NCI-H526 treated with DMSO at 0.1 percent for 48 hours (cell line): ENCODE measurements at regions not wholly inside any gene's neighbourhood (a gene's known extent, or its start where the extent isn't known, plus 50 kb on each side); places are given as distances from the start of the nearest gene placed in this dataset.
"Not testable (repeated sequence)": the region's sequence is repeated elsewhere in the genome, so short reads cannot be mapped to it uniquely, and the experiment has no call there.

ENCODE experiments used
- DNase-seq: peaks from one replicate; lab custom pipeline; 2025; lab: John Stamatoyannopoulos, UW

- DNase-seq, result no peak
These were observed 1011.7 kb upstream of the PCDH7 start for GRCh38 chr4:29708473-29708872.

DNA sequence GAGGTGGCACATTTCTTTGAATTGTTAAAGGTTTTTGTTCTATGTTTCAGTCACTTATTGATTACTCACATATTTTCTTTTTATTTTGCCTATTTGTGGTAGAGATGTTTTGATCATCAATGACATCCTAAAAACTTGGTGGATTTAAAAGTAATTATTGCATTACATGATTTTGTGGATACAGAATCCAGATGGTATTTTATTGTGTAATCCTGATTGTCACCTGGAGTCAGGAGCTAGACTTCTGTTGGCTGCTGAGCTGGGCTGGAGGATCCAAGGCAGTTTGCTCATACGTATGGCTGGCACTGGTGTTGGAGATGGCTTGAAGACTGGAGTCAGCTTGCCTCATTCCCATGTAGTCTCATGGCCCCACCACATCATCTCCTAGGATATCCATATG lies 1009.6 kb upstream of the PCDH7 start:
- DNase-seq, result no peak

DNA sequence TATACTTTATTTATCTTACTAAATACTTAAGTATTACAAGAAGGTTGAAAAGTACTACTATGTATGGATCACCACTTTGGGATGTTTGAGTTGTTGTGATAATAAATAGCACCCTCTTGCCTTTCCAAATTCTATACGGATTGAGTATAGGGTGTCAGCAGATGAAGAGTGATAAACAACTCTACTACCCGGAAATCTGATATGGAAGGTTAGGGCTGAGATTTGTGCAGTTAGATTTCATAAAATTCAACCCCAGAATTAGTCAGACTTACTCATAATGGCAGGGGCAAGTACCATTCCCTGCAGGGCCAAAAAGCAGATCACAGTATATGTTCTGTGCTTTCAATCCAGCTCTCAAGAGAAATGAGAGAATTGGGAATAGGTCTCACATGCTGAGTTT lies 1008.9 kb upstream of the PCDH7 start:
- no peak for DNase-seq

DNA sequence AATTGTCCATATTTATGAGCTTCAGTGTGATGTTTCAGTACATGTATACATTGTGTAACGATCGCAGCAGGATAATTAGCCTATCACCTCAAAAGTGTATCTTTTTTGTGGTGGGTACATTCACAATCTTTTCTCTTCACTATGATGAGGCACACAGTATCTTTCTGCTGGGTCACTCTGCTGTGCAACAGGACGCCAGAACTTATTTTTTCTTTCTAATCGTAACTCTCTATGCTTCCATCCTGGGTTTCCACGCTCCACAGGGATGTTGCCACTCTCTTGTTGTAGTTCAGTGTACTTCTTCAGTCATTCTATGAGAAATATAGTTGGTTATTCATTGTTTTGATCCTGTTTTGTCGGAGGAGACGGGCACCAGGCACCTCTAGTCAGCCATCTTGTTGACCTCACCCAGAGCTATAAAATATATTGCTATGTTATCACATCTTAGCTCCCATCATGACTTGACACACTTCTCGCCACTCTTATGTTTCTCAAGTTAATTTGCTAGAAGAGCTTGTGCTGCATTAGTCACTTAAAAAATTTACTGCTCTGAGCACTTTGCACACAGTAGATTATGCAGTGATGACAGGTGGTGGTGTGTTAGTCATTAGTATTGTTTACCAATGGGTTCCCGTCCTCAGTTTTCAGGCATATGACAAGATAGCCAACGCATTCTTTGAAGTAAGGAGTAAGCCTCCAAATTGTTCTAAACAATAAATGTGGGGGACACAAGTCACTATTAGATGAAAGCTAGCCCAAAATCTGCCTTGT lies 1002.7 kb upstream of the PCDH7 start:
- DNase-seq, result no peak

- DNase-seq, result no peak
These were observed 1002.0 kb upstream of the PCDH7 start for GRCh38 chr4:29718136-29718535.

DNA sequence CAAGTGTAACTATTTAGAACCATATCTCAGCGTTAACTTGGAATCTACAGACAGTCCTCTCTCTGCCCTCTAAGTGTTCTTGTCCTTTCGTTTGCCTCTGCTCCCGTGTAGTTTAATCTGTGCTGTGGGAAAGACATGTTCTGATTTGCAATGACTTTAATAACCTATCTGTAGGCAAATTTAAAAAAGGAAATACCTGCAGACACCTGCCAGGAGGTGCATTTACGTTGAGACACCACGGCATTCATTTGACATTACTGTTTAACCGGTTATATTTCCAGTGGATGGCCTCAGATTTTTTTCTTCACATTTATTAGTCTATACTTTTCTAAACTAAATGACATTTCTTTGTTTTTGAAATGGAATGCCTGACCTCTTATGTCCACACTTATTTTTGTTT lies 997.9 kb upstream of the PCDH7 start:
- DNase-seq, result no peak

DNA sequence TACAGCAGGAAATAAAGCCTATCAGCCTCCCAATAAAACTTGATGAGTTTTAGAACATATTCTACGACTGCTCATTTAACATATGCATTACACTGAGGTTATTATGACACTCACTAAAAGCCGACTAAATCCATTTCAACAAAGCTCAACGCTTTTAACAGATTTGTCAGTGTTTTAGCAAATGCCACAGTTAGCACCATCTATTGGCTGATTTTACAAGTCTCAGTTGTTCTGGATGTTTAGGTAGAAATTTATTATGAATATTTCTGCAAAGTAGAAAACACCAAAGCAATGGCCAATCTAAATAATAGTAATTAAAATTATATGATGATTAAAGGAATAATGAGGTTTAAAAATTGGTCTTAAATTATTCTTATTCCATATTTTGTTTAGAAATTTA lies 993.2 kb upstream of the PCDH7 start:
- DNase-seq, result no peak

DNA sequence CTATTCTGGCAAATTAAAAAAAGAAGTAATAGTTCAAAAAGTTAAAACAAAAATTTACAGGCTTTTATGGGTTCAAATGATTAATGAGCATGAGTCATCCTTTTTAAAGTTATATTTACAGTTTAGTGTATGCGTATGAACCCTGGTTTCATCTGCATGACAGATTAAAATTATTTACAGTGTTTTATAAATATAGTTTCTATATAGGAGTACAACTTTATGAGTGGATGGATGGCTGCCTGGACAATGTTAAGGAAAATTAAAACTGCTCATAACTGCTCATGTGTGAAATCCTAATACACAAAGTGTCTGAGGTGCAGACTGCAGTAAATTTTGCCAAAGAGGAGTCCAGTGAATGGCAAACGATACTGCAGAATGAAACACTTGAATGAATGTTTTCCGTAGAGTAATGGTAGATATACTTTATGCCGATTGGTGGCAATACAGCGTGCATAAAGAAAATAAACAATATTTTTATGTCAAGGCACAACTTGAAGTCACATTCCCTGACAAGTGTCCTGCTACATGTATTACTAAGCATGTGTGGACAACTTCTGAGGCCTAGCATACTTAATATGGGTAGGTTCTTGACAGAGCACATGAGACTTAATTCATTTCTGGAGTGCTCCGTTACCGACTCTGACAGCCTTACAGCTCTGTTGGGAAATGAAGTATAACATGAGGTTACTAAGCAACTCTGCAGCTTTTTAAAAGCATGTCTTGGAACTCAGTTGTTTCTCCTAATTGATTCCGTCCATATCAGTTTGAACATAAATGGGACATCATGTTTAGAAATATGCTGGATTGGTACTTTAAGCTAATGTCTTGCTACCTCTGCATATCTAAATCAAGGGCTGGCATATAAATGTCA lies 985.6 kb upstream of the PCDH7 start:
- no peak for DNase-seq

DNA sequence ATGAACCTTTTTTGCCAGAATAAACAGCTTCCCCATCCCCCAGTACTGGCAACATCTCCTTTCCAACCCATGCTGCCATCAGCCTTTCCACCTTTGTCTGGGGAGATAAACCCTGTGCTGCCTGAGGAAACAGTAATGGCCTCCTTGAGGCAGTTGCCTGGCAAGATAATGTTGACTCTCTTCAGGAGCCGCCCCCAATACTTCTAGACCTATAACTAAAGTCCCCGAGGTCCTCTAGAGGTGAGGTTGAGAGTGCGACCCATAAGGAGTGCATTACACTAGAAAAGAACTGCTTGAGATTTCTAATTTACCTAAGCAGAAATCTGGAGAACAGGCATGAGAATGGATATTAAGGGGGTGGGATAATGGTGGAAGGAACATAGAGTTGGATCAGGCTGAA lies 963.2 kb upstream of the PCDH7 start:
- no peak for DNase-seq

GRCh38 chr4:29762151-29762550 lies 958.0 kb upstream of the PCDH7 start:
- DNase-seq, result no peak

DNA sequence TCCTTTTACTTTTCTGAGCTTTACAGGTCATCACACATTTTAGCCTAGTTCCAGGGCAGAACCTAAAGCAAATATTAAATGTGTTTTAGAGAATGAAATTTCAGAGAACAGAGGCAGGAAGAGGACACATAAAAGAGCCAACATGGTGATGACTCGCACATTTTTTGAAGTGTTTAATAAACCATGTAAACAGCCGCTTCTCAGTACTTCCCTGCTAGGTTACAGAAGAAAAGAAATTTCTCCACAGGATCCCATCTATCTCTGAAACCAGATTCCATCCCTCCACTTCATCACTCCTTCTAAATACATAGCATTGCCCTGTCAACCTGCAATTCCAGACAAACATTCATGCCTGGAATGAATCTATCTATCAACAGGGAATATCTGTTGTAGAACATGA lies 949.5 kb upstream of the PCDH7 start:
- DNase-seq, result no peak

GRCh38 chr4:29788123-29788522 lies 932.0 kb upstream of the PCDH7 start:
- DNase-seq, result not testable (repeated sequence)

DNA sequence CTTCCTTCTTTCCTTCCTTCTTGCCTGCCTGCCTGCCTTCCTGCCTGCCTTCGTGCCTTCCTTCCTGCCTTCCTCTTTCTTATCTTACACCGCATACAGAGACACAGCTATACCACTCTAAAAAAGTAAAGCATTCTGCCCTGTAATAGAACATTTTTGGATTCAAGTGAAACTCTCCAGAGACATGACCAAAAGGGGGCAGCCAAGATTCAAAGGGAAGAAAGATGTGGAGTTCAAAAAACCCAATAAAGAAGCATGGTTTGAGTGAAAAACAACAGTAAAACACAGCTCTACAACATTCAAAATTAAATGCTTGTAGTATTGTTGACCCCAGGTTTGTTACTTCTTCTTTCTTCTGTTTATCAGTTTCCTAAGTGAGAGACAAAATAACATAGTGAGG lies 914.9 kb upstream of the PCDH7 start:
- DNase-seq, result no peak

DNA sequence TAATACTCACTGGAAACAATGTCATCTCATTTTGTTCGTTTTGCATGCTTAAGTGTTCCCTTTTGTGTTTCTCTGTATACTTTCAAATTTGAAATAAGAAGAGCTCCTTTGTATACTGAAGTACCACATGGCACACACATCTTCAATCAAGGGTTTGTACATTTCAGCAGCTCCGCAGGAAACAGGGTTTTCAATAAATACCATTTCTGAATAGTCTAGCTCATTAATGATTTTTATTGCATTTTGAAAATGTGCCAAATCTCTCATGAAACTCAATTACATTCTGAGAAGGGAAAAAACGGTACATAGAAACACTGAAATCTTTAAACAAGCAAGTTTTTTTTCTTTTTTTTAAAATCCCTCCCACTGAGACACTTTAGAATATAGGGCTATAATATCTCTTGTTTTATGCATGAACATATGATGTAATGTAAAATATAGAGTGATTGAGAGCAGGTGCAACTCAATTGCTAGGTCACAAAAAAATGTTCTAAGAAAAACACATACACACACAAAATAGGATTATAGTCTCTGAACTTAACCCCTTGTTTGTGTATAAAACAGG lies 914.2 kb upstream of the PCDH7 start:
- no peak for DNase-seq

GRCh38 chr4:29817961-29818360 lies 902.2 kb upstream of the PCDH7 start:
- DNase-seq, result no peak

- DNase-seq, result no peak
These were observed 891.1 kb upstream of the PCDH7 start for GRCh38 chr4:29829067-29829466.

DNA sequence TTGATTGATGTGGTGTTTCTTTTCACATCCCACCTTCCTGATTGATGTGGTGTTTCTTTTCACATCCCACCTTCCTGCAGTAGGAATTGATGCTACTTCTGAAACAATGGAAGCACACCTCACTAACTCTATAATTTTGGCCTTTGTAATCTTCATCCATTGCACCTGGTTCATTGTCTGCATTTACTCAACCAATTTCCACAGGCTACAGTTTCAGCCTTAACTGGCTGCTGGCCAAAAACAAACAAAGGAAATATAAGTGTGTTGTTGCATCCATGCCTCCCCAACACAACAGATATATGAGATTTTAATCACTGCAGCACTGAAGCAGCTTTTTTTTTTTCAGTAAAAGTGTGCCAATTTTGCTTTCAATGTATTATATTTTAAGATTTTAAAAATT lies 867.6 kb upstream of the PCDH7 start:
- no peak for DNase-seq

DNA sequence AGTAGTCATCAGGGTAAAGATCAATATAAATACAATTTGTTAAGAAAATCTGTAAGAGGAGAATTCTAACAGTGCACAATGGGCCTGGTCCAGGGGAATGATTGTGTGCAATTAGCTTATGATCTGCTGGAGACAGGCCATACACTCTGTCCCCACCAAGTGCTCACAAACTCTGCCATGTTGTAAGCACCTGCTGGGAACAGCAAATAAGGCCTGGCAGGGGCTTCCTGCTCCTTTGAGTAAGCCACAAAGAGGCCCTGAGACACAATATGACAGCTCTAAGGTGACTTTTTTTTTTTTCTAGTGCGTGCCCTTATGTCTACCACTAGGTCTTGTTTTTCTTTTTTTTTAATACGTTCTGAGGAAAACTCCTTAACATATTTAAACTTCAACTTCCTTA lies 866.3 kb upstream of the PCDH7 start:
- no peak for DNase-seq

DNA sequence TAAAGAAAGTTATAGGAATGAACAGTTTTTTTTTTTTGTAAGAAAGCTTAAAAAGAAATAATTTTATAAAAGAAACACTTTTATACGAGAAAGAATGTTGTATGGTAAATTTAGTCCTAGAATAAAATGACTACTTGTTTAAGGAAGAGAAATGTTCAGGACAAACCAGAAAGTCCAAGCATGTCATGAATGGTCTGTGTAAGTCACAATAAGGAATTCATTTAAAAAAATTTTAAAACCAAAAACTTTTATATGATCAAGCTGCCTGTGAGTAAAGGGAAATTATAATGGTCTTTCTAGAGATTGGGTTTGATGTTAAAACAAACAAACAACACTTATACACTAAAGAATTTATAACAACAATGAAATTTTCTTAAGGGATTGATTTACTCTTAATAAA lies 858.9 kb upstream of the PCDH7 start:
- DNase-seq, result no peak

DNA sequence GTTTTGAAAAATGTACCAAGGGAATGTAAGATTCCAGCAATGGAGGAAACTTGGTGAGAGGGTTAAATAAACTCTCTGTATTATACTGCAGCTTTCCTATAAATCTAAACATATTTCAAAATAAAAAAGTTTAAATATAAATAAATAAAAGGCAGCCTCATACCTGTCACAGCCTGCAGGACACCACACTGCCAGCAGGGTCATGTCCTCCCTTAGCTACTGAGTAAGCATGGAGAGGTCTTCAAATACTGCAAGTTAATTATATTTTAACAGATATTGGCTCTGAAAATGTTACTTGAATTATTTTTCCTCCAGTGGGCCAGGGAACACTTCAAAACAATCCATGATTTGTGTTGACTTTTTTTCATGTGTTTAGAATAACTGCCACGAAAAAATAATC lies 852.8 kb upstream of the PCDH7 start:
- DNase-seq, result no peak

GRCh38 chr4:29900336-29900735 lies 819.8 kb upstream of the PCDH7 start:
- DNase-seq, result no peak

- DNase-seq, result no peak
These were observed 811.9 kb upstream of the PCDH7 start for GRCh38 chr4:29908276-29908675.

DNA sequence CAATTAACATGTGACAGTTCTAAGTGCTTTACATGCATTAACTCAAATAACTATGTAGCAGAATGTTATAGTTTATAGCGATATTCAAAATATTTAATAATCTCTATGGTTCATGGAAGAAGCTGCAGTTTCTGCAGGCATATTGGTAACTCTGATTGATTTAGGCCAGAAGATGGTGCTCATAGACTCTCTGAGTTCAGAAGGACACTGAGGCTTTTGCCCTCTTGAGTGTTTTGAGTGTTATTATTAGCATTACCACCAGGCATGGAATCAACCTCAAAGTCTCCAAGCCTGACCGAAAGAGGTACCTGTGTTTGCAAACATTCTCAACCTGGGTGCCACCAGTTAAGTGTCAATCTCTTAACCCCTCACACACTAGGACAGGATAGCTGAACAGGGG lies 792.3 kb upstream of the PCDH7 start:
- DNase-seq, result no peak
